ENCODE measurements at regions not wholly inside any gene's neighbourhood (a gene's known extent, or its start where the extent isn't known, plus 50 kb on each side); places are given as distances from the start of the nearest gene placed in this dataset.

- DNase-seq = no peak
- no peak overlapping the region for H3K4me3 ChIP-seq (ENCODE audit: low read length)
- no peak overlapping the region for H3K9ac ChIP-seq (ENCODE audit: low read length)
- no peaks in the 10 kb centered on the region for H3K79me2 ChIP-seq (ENCODE audit: low read length)
- TF ChIP-seq EZH2phosphoT487 (IDR thresholded peaks at IDR 0.05; ENCODE audit: low read length) (no peak), EZH2 (optimal IDR thresholded peaks at IDR 0.05; ENCODE audit: low read depth, low read length) (no peak)
- TF ChIP-seq, protein P1, sequence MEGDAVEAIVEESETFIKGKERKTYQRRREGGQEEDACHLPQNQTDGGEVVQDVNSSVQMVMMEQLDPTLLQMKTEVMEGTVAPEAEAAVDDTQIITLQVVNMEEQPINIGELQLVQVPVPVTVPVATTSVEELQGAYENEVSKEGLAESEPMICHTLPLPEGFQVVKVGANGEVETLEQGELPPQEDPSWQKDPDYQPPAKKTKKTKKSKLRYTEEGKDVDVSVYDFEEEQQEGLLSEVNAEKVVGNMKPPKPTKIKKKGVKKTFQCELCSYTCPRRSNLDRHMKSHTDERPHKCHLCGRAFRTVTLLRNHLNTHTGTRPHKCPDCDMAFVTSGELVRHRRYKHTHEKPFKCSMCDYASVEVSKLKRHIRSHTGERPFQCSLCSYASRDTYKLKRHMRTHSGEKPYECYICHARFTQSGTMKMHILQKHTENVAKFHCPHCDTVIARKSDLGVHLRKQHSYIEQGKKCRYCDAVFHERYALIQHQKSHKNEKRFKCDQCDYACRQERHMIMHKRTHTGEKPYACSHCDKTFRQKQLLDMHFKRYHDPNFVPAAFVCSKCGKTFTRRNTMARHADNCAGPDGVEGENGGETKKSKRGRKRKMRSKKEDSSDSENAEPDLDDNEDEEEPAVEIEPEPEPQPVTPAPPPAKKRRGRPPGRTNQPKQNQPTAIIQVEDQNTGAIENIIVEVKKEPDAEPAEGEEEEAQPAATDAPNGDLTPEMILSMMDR (IDR thresholded peaks at IDR 0.05; ENCODE audit: low read length) = no peak
- H3K9me2 ChIP-seq (replicated peaks; ENCODE audit: insufficient read depth, low read length) = no peaks in the 10 kb centered on the region
- H3K4me2 ChIP-seq (ENCODE audit: low read depth, low read length) = no peak overlapping the region
- H3K27me3 ChIP-seq (replicated peaks; ENCODE audit: insufficient read depth, low read length) = no peaks in the 10 kb centered on the region
- H4K20me1 ChIP-seq (ENCODE audit: insufficient read depth, low read length) = no peaks in the 10 kb centered on the region
- H3F3A ChIP-seq (ENCODE audit: insufficient read depth, low read length) = no peaks in the 10 kb centered on the region
- H3K4me1 ChIP-seq (ENCODE audit: low read length) = no peaks in the 10 kb centered on the region
- H2AFZ ChIP-seq (ENCODE audit: low read length) = no peak overlapping the region
- H3K36me3 ChIP-seq (replicated peaks; ENCODE audit: insufficient read depth, low read length) = no peaks in the 10 kb centered on the region
- no peak overlapping the region for H3K27ac ChIP-seq (ENCODE audit: low read length)
- no peaks in the 10 kb centered on the region for H3K9me3 ChIP-seq (replicated peaks; ENCODE audit: insufficient read depth, low read length)
These were observed 52.9 kb upstream of the ROBO2 start for GRCh38 chr3:76986876-76987474.
